RWPE2 (cell line): ENCODE measurements at regions not wholly inside any gene's neighbourhood (a gene's known extent, or its start where the extent isn't known, plus 50 kb on each side); places are given as distances from the start of the nearest gene placed in this dataset.

Experiments
- ATAC-seq: fragments of 200-7000 bp; cut with Tn5 transposase; 3 replicates; pipeline ENCODE4 v1.9.1; 2021; ENCODE audit warnings: low read depth
- DNase-seq: peaks from one replicate; pipeline ENCODE4 v3.0.0-alpha.2; 2020; ENCODE audit warnings: low spot score
- H3K27ac ChIP-seq: fragments of 450-650 bp; 2 replicates; pipeline ENCODE4 v1.5.1; 2017; ENCODE audit warnings: mild to moderate bottlenecking; ENCODE audit not compliant: poor library complexity, severe bottlenecking
- H3K27me3 ChIP-seq: fragments of 250-450 bp; sonication (Bioruptor Pico); 2 replicates; pipeline ENCODE4 v1.5.1; 2021; ENCODE audit warnings: mild to moderate bottlenecking, moderate library complexity; ENCODE audit not compliant: insufficient read depth, poor library complexity, severe bottlenecking
- H3K36me3 ChIP-seq: fragments of 250-450 bp; sonication (Bioruptor Pico); 2 replicates; pipeline ENCODE4 v1.5.1; 2020; ENCODE audit warnings: low read depth, mild to moderate bottlenecking, moderate library complexity
- H3K4me1 ChIP-seq: fragments of 250-450 bp; sonication (Bioruptor Pico); 2 replicates; pipeline ENCODE4 v1.5.1; 2021; ENCODE audit warnings: mild to moderate bottlenecking, moderate library complexity; ENCODE audit not compliant: insufficient read depth, poor library complexity, severe bottlenecking
- H3K4me3 ChIP-seq: fragments of 250-450 bp; sonication (Bioruptor Pico); 2 replicates; pipeline ENCODE4 v1.5.1; 2021; ENCODE audit warnings: mild to moderate bottlenecking, moderate library complexity; ENCODE audit not compliant: severe bottlenecking
- H3K9me3 ChIP-seq: fragments of 250-450 bp; sonication (Bioruptor Pico); 2 replicates; pipeline ENCODE4 v1.5.1; 2021; ENCODE audit warnings: mild to moderate bottlenecking, moderate library complexity; ENCODE audit not compliant: severe bottlenecking
- CTCF ChIP-seq: fragments of 450-650 bp; IDR thresholded peaks from one replicate; pipeline ENCODE4 v1.5.1; 2017; ENCODE audit warnings: mild to moderate bottlenecking, moderate library complexity; ENCODE audit not compliant: poor library complexity, severe bottlenecking

GRCh38 chr9:134975253-134975652 is 57.5 kb upstream of the FCN1 start:
- no peak overlapping the region for H3K4me3 ChIP-seq
- peaks cover 38% of the 10 kb centered on the region for H3K27me3 ChIP-seq
- no peaks in the 10 kb centered on the region for H3K4me1 ChIP-seq
- no peak for DNase-seq
- H3K36me3 ChIP-seq = no peaks in the 10 kb centered on the region
- ATAC-seq = no peak
- no peak overlapping the region for H3K27ac ChIP-seq
- no peaks in the 10 kb centered on the region for H3K9me3 ChIP-seq
- no peak for TF ChIP-seq CTCF

GRCh38 chr9:134976403-134976802 is 58.7 kb upstream of the FCN1 start:
- no peaks in the 10 kb centered on the region for H3K9me3 ChIP-seq
- peaks cover 31% of the 10 kb centered on the region for H3K27me3 ChIP-seq
- no peak for DNase-seq
- ATAC-seq = no peak
- H3K4me3 ChIP-seq = no peak overlapping the region
- no peak for TF ChIP-seq CTCF
- no peak overlapping the region for H3K27ac ChIP-seq
- no peaks in the 10 kb centered on the region for H3K4me1 ChIP-seq
- H3K36me3 ChIP-seq = no peaks in the 10 kb centered on the region

DNA sequence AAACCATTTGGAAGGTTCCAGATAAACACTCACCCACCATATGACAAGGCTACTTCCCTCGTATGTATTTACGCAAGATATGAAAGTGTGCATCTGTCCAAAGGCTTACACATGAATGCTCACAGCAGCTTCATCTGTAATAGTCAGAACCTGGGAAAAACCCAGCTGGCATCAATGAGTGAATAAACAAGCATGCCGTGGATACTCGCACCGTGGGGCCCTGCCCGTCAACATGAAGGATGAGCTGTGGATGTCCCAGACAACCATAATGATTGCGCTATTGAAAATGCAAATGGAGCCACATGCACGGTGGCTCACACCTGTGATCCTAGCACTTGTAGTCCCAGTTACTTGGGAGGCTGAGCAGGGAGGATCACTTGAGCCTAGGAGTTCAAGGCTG is 60.6 kb upstream of the FCN1 start:
- no peak for DNase-seq
- Histone ChIP-seq H3K4me3 (no peak overlapping the region), H3K36me3 (no peaks in the 10 kb centered on the region), H3K27me3 (peaks cover 30% of the 10 kb centered on the region), H3K4me1 (no peaks in the 10 kb centered on the region), H3K9me3 (no peaks in the 10 kb centered on the region), H3K27ac (no peak overlapping the region)
- no peak for ATAC-seq
- TF ChIP-seq CTCF = no peak

GRCh38 chr9:134980516-134980915 is 62.8 kb upstream of the FCN1 start:
- H3K4me1 ChIP-seq = no peaks in the 10 kb centered on the region
- no peak overlapping the region for H3K4me3 ChIP-seq
- H3K36me3 ChIP-seq = no peaks in the 10 kb centered on the region
- no peak for TF ChIP-seq CTCF
- H3K27ac ChIP-seq = no peak overlapping the region
- ATAC-seq (no peak), DNase-seq (no peak)
- H3K9me3 ChIP-seq = no peaks in the 10 kb centered on the region
- H3K27me3 ChIP-seq = peaks cover 9% of the 10 kb centered on the region

DNA sequence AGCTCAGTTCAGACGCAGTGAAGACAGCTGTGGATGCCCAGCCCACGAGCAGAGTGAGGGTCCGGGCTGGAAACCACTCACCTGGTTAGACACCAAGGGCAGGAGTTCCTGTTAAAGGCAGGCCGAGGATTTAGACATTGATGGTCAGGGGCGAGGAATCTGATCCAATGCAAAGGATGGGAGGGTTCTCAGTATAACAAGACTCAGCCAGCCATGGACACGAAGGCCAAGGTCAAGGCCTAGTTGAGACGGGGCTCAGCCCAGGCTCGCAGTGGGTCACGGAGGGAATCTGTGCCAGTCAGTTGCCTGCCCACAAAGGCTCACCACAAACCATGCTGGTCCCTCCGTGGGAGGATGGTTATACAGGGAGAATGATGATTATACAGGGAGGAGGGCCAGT is 63.3 kb upstream of the FCN1 start:
- DNase-seq = no peak
- TF ChIP-seq CTCF = no peak
- H3K36me3 ChIP-seq = no peaks in the 10 kb centered on the region
- H3K27ac ChIP-seq = no peak overlapping the region
- H3K9me3 ChIP-seq = no peaks in the 10 kb centered on the region
- H3K4me1 ChIP-seq = no peaks in the 10 kb centered on the region
- peaks cover 5% of the 10 kb centered on the region for H3K27me3 ChIP-seq
- no peak for ATAC-seq
- H3K4me3 ChIP-seq = no peak overlapping the region
